HEK293 (cell line): ENCODE measurements at regions not wholly inside any gene's neighbourhood (a gene's known extent, or its start where the extent isn't known, plus 50 kb on each side); places are given as distances from the start of the nearest gene placed in this dataset.

Source experiments
- CTCF ChIA-PET: fragments of 350-600 bp; formaldehyde crosslinking; extraction: SDS; loops from one replicate; lab custom pipeline; 2021; ENCODE audit warnings: antibody characterized with exemption; lab: Yijun Ruan, JAX
- POLR2A ChIA-PET: fragments of 300-600 bp; formaldehyde crosslinking; extraction: SDS; loops from one replicate; lab custom pipeline; 2020; ENCODE audit warnings: antibody characterized with exemption, inconsistent platforms; lab: Yijun Ruan, JAX
- H3K27ac ChIP-seq: fragments of 200-500 bp; sonication (Bioruptor generic); 2 replicates; pipeline ENCODE4 v1.5.1; 2014; ENCODE audit warnings: low read depth, low read length, control low read depth, inconsistent platforms; ENCODE audit errors: extremely low read depth
- H3K36me3 ChIP-seq, 2 experiments: fragments of 200-500 bp in 1 of 2; sonication (Bioruptor generic) in 1 of 2; 1 replicate in 1 of 2; 2 replicates in 1 of 2; pipeline ENCODE4 v1.5.1; 2014 to 2017; ENCODE audit warnings: inconsistent platforms in 2 of 2, low read length in 2 of 2; ENCODE audit not compliant: control insufficient read depth in 2 of 2, insufficient read depth in 1 of 2
- H3K4me1 ChIP-seq: fragments of 200-500 bp; sonication (Bioruptor generic); 2 replicates; pipeline ENCODE4 v1.5.1; 2014; ENCODE audit warnings: mild to moderate bottlenecking, low read length, inconsistent platforms; ENCODE audit not compliant: control insufficient read depth, insufficient read depth
- H3K4me3 ChIP-seq: 2 replicates; pipeline ENCODE4 v1.5.1; 2011; ENCODE audit warnings: low read depth, mild to moderate bottlenecking, control low read depth, low read length, moderate library complexity
- H3K9me3 ChIP-seq: fragments of 200-500 bp; sonication (Bioruptor generic); 2 replicates; pipeline ENCODE4 v1.5.1; 2014; ENCODE audit warnings: low read depth, low read length, inconsistent platforms; ENCODE audit not compliant: control insufficient read depth, insufficient read depth
- KLF7 ChIP-seq: fragments of 450-650 bp; formaldehyde crosslinking; IDR thresholded peaks from 2 replicates; pipeline ENCODE4 v1.5.1; 2016; ENCODE audit warnings: missing biosample characterization, missing genetic modification characterization, borderline replicate concordance
- OSR2 ChIP-seq: fragments of 450-650 bp; formaldehyde crosslinking; IDR thresholded peaks from 2 replicates; pipeline ENCODE4 v1.5.1; 2016; ENCODE audit warnings: missing biosample characterization, missing genetic modification characterization
- SP7 ChIP-seq: fragments of 450-650 bp; formaldehyde crosslinking; IDR thresholded peaks from 2 replicates; pipeline ENCODE4 v1.5.1; 2016; ENCODE audit warnings: missing biosample characterization, missing genetic modification characterization
- TCF7L2 ChIP-seq: IDR thresholded peaks from 2 replicates; pipeline ENCODE4 v1.6.1; 2011; ENCODE audit warnings: low read depth, mild to moderate bottlenecking, inconsistent platforms, low read length, moderate library complexity, borderline replicate concordance
- ZBTB48 ChIP-seq: fragments of 450-650 bp; formaldehyde crosslinking; IDR thresholded peaks from 2 replicates; pipeline ENCODE4 v1.5.1; 2016; ENCODE audit warnings: missing biosample characterization, missing genetic modification characterization
- ZBTB8A ChIP-seq: fragments of 450-650 bp; formaldehyde crosslinking; IDR thresholded peaks from 2 replicates; pipeline ENCODE4 v1.5.1; 2016; ENCODE audit warnings: missing biosample characterization, missing genetic modification characterization
- ZNF140 ChIP-seq: fragments of 450-650 bp; formaldehyde crosslinking; IDR thresholded peaks from 2 replicates; pipeline ENCODE4 v1.5.1; 2016; ENCODE audit warnings: missing biosample characterization, missing genetic modification characterization
- ZNF146 ChIP-seq: fragments of 450-650 bp; formaldehyde crosslinking; IDR thresholded peaks from 2 replicates; pipeline ENCODE4 v1.5.1; 2016; ENCODE audit warnings: missing biosample characterization, missing genetic modification characterization
- ZNF335 ChIP-seq: fragments of 450-650 bp; formaldehyde crosslinking; conservative IDR thresholded peaks from 2 replicates; pipeline ENCODE4 v1.5.1; 2016; ENCODE audit warnings: missing biosample characterization, missing genetic modification characterization
- ZNF391 ChIP-seq: fragments of 450-650 bp; formaldehyde crosslinking; IDR thresholded peaks from 2 replicates; pipeline ENCODE4 v1.5.1; 2016; ENCODE audit warnings: low read depth, missing biosample characterization, missing genetic modification characterization, borderline replicate concordance
- ZNF404 ChIP-seq: fragments of 450-650 bp; formaldehyde crosslinking; IDR thresholded peaks from 2 replicates; pipeline ENCODE4 v1.5.1; 2017; ENCODE audit warnings: missing biosample characterization, missing genetic modification characterization
- ZNF473 ChIP-seq: fragments of 450-650 bp; formaldehyde crosslinking; IDR thresholded peaks from 2 replicates; pipeline ENCODE4 v1.5.1; 2017; ENCODE audit warnings: missing biosample characterization, missing genetic modification characterization
- ZNF501 ChIP-seq: fragments of 450-650 bp; formaldehyde crosslinking; IDR thresholded peaks from 2 replicates; pipeline ENCODE4 v1.5.1; 2016; ENCODE audit warnings: missing biosample characterization, missing genetic modification characterization
- ZNF560 ChIP-seq: fragments of 450-650 bp; formaldehyde crosslinking; IDR thresholded peaks from 2 replicates; pipeline ENCODE4 v1.5.1; 2017; ENCODE audit warnings: missing biosample characterization, missing genetic modification characterization, borderline replicate concordance
- ZNF561 ChIP-seq: fragments of 450-650 bp; IDR thresholded peaks from 2 replicates; pipeline ENCODE4 v1.5.1; 2018; ENCODE audit warnings: missing biosample characterization, missing genetic modification characterization, borderline replicate concordance
- ZNF610 ChIP-seq: fragments of 450-650 bp; formaldehyde crosslinking; IDR thresholded peaks from 2 replicates; pipeline ENCODE4 v1.5.1; 2016; ENCODE audit warnings: missing biosample characterization, missing genetic modification characterization, borderline replicate concordance
- ZNF624 ChIP-seq: fragments of 450-650 bp; formaldehyde crosslinking; IDR thresholded peaks from 2 replicates; pipeline ENCODE4 v1.5.1; 2017; ENCODE audit warnings: missing biosample characterization, missing genetic modification characterization
- ZNF777 ChIP-seq: fragments of 450-650 bp; formaldehyde crosslinking; IDR thresholded peaks from 2 replicates; pipeline ENCODE4 v1.5.1; 2017; ENCODE audit warnings: missing biosample characterization, missing genetic modification characterization, borderline replicate concordance
- ZNF792 ChIP-seq: fragments of 450-650 bp; formaldehyde crosslinking; IDR thresholded peaks from 2 replicates; pipeline ENCODE4 v1.5.1; 2016; ENCODE audit warnings: missing biosample characterization, missing genetic modification characterization
- ZSCAN23 ChIP-seq: fragments of 450-650 bp; formaldehyde crosslinking; IDR thresholded peaks from 2 replicates; pipeline ENCODE4 v1.5.1; 2016; ENCODE audit warnings: missing biosample characterization, missing genetic modification characterization
- TF ChIP-seq, protein P1 (sequence below): fragments of 450-650 bp; formaldehyde crosslinking; IDR thresholded peaks from 2 replicates; pipeline ENCODE4 v1.5.1; 2016; ENCODE audit warnings: missing biosample characterization, missing genetic modification characterization
- TF ChIP-seq, protein P2 (sequence below): fragments of 450-650 bp; formaldehyde crosslinking; IDR thresholded peaks from 2 replicates; pipeline ENCODE4 v1.5.1; 2016; ENCODE audit warnings: missing biosample characterization, missing genetic modification characterization
- TF ChIP-seq, protein P3 (sequence below): fragments of 450-650 bp; IDR thresholded peaks from 2 replicates; pipeline ENCODE4 v1.5.1; 2018; ENCODE audit warnings: missing biosample characterization, mild to moderate bottlenecking, missing genetic modification characterization
- TF ChIP-seq, protein P4 (sequence below): fragments of 450-650 bp; formaldehyde crosslinking; IDR thresholded peaks from 2 replicates; pipeline ENCODE4 v1.5.1; 2016; ENCODE audit warnings: missing biosample characterization, missing genetic modification characterization, borderline replicate concordance
- TF ChIP-seq, protein P5 (sequence below): IDR thresholded peaks from 2 replicates; pipeline ENCODE4 v1.6.1; 2011; ENCODE audit warnings: mild to moderate bottlenecking, low read depth, low read length, borderline replicate concordance

DNA sequence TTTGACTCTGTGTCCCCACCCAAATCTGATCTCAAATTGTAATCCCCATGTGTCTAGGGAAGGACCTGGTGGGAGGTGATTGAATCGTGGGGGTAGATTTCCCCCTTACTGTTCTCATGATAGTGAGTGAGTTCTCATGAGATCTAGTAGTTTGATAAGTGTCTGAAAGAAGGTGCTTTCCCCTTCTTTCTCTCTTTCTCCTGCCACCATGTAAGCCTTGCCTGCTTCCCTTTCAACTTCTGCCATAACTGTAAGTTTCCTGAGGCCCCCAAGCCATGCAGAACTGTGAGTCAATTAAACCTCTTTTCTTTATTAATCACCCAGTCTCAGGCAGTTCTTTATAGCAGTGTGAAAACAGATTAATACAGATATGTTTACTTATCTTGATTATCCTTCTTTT is 266.5 kb upstream of the GYPC start:
- Histone ChIP-seq H3K4me3 (no peak overlapping the region), H3K27ac (no peak overlapping the region), H3K4me1 (no peaks in the 10 kb centered on the region), H3K36me3 (no peaks in the 10 kb centered on the region), H3K9me3 (no peaks in the 10 kb centered on the region)
- CTCF ChIA-PET: no interaction called here
- POLR2A ChIA-PET: no interaction called here
- TF ChIP-seq ZSCAN23 (no peak), OSR2 (tag by site-specific recombination) (no peak), ZNF140 (tag by site-specific recombination) (no peak), ZNF146 (tag by site-specific recombination) (no peak), ZNF561 (tag by site-specific recombination) (no peak), ZNF624 (no peak), ZNF610 (tag by site-specific recombination) (no peak), ZNF391 (no peak), ZNF777 (tag by site-specific recombination) (no peak), ZNF404 (no peak)
- TF ChIP-seq, protein P1, sequence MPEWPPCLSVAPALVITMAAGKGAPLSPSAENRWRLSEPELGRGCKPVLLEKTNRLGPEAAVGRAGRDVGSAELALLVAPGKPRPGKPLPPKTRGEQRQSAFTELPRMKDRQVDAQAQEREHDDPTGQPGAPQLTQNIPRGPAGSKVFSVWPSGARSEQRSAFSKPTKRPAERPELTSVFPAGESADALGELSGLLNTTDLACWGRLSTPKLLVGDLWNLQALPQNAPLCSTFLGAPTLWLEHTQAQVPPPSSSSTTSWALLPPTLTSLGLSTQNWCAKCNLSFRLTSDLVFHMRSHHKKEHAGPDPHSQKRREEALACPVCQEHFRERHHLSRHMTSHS (tag by site-specific recombination): no peak
- TF ChIP-seq, protein P2, sequence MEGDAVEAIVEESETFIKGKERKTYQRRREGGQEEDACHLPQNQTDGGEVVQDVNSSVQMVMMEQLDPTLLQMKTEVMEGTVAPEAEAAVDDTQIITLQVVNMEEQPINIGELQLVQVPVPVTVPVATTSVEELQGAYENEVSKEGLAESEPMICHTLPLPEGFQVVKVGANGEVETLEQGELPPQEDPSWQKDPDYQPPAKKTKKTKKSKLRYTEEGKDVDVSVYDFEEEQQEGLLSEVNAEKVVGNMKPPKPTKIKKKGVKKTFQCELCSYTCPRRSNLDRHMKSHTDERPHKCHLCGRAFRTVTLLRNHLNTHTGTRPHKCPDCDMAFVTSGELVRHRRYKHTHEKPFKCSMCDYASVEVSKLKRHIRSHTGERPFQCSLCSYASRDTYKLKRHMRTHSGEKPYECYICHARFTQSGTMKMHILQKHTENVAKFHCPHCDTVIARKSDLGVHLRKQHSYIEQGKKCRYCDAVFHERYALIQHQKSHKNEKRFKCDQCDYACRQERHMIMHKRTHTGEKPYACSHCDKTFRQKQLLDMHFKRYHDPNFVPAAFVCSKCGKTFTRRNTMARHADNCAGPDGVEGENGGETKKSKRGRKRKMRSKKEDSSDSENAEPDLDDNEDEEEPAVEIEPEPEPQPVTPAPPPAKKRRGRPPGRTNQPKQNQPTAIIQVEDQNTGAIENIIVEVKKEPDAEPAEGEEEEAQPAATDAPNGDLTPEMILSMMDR (tag by site-specific recombination): no peak
- TF ChIP-seq, protein P3, sequence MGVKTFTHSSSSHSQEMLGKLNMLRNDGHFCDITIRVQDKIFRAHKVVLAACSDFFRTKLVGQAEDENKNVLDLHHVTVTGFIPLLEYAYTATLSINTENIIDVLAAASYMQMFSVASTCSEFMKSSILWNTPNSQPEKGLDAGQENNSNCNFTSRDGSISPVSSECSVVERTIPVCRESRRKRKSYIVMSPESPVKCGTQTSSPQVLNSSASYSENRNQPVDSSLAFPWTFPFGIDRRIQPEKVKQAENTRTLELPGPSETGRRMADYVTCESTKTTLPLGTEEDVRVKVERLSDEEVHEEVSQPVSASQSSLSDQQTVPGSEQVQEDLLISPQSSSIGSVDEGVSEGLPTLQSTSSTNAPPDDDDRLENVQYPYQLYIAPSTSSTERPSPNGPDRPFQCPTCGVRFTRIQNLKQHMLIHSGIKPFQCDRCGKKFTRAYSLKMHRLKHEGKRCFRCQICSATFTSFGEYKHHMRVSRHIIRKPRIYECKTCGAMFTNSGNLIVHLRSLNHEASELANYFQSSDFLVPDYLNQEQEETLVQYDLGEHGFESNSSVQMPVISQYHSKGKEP (tag by site-specific recombination): no peak

DNA sequence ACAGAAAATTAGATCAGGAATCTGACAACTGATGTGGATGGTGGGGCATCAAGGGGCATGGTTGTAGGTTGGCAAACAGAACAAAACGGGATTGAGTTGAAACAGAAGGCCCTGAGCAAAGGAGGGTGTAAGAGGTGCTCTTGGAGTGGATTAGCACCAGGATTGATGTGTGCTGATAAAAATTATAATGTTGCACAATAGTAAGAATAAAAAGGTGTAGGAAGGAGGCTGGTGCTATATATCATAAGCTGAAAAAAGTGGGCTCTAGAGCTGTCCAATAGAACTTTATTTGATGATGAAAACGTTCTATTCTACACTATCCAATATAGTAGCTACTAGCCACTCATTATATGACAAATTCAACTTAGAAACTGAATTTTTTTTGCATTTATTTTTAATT is 263.1 kb upstream of the GYPC start:
- Histone ChIP-seq H3K36me3 (no peaks in the 10 kb centered on the region), H3K4me3 (no peak overlapping the region), H3K9me3 (no peaks in the 10 kb centered on the region), H3K4me1 (no peaks in the 10 kb centered on the region), H3K27ac (no peak overlapping the region)
- ChIA-PET CTCF (interaction anchor here (0.6 kb wide), 1 partner anchor 494 kb away, joined by 3 read pairs; no protein-coding TSS in a partner anchor), POLR2A (no interaction called here)
- TF ChIP-seq ZNF501 (tag by site-specific recombination) (no peak), ZBTB8A (tag by site-specific recombination) (no peak), ZNF473 (no peak), ZNF792 (tag by site-specific recombination) (no peak), SP7 (no peak), ZNF560 (tag by site-specific recombination) (no peak), TCF7L2 (no peak), KLF7 (tag by site-specific recombination) (no peak), ZBTB48 (no peak), ZNF335 (tag by site-specific recombination) (no peak)
- TF ChIP-seq, protein P4, sequence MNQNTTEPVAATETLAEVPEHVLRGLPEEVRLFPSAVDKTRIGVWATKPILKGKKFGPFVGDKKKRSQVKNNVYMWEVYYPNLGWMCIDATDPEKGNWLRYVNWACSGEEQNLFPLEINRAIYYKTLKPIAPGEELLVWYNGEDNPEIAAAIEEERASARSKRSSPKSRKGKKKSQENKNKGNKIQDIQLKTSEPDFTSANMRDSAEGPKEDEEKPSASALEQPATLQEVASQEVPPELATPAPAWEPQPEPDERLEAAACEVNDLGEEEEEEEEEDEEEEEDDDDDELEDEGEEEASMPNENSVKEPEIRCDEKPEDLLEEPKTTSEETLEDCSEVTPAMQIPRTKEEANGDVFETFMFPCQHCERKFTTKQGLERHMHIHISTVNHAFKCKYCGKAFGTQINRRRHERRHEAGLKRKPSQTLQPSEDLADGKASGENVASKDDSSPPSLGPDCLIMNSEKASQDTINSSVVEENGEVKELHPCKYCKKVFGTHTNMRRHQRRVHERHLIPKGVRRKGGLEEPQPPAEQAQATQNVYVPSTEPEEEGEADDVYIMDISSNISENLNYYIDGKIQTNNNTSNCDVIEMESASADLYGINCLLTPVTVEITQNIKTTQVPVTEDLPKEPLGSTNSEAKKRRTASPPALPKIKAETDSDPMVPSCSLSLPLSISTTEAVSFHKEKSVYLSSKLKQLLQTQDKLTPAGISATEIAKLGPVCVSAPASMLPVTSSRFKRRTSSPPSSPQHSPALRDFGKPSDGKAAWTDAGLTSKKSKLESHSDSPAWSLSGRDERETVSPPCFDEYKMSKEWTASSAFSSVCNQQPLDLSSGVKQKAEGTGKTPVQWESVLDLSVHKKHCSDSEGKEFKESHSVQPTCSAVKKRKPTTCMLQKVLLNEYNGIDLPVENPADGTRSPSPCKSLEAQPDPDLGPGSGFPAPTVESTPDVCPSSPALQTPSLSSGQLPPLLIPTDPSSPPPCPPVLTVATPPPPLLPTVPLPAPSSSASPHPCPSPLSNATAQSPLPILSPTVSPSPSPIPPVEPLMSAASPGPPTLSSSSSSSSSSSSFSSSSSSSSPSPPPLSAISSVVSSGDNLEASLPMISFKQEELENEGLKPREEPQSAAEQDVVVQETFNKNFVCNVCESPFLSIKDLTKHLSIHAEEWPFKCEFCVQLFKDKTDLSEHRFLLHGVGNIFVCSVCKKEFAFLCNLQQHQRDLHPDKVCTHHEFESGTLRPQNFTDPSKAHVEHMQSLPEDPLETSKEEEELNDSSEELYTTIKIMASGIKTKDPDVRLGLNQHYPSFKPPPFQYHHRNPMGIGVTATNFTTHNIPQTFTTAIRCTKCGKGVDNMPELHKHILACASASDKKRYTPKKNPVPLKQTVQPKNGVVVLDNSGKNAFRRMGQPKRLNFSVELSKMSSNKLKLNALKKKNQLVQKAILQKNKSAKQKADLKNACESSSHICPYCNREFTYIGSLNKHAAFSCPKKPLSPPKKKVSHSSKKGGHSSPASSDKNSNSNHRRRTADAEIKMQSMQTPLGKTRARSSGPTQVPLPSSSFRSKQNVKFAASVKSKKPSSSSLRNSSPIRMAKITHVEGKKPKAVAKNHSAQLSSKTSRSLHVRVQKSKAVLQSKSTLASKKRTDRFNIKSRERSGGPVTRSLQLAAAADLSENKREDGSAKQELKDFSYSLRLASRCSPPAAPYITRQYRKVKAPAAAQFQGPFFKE (tag by site-specific recombination): no peak
- TF ChIP-seq, protein P5, sequence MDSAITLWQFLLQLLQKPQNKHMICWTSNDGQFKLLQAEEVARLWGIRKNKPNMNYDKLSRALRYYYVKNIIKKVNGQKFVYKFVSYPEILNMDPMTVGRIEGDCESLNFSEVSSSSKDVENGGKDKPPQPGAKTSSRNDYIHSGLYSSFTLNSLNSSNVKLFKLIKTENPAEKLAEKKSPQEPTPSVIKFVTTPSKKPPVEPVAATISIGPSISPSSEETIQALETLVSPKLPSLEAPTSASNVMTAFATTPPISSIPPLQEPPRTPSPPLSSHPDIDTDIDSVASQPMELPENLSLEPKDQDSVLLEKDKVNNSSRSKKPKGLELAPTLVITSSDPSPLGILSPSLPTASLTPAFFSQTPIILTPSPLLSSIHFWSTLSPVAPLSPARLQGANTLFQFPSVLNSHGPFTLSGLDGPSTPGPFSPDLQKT: no peak
